Retina (tissue), 1 donor: ENCODE measurements at regions not wholly inside any gene's neighbourhood (a gene's known extent, or its start where the extent isn't known, plus 50 kb on each side); places are given as distances from the start of the nearest gene placed in this dataset.

Experiments
- DNase-seq: peaks from one replicate; pipeline ENCODE4 v3.0.0-alpha.2; 2016

- no peak for DNase-seq
Observed at GRCh38 chr11:131122448-131122847, 206.2 kb upstream of the SNX19 start.

- no peak for DNase-seq
Observed at GRCh38 chr11:131129474-131129873, 213.2 kb upstream of the SNX19 start.

GRCh38 chr11:131135611-131136010 lies 219.3 kb upstream of the SNX19 start:
- DNase-seq = no peak

- DNase-seq = no peak
Observed at GRCh38 chr11:131136486-131136885, 220.2 kb upstream of the SNX19 start.

GRCh38 chr11:131137046-131137445 lies 220.8 kb upstream of the SNX19 start:
- DNase-seq = no peak

- no peak for DNase-seq
Observed at GRCh38 chr11:131138731-131139130, 222.5 kb upstream of the SNX19 start.

DNA sequence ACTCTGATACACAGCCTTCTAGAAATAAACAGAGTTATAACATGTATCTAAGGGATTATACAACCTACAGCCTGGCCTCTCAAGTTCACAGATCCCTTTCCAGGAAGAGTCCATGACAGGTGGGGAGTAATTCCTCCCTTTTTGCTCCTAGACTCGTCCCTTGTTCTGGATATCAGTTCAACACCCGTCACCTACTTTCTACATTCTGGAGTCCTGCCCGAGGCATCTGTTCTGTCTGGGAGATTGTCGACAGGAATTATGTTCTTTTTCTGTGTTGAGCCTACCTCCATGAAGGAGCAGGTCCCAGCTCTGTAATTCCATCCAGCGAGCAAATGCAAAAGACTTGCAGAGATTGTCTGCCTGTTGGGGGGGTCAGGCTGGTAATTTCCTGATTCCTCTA lies 224.6 kb upstream of the NTM start:
- no peak for DNase-seq

- DNase-seq = no peak
Observed at GRCh38 chr11:131146827-131147490, 223.5 kb upstream of the NTM start.

DNA sequence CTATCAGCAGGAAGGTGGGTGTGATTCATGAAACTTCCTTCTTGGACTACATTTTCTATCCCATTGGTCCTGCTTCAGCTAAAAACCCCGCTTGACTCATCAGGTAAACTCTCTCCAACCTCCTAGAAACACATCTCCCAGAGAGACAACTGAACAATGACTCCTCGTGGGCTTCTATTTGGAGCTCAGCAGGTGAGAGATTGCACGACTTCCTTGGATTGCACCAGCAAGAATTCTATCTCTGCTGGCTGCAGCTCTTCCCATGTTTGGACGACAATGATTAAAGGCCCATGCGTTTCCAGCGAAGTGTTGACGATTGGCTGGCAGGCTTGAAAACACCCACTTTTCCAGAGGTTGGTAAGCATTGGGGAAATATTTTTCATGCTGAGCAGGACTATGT lies 216.1 kb upstream of the NTM start:
- no peak for DNase-seq

- no peak for DNase-seq
Observed at GRCh38 chr11:131157678-131158077, 212.7 kb upstream of the NTM start.

DNA sequence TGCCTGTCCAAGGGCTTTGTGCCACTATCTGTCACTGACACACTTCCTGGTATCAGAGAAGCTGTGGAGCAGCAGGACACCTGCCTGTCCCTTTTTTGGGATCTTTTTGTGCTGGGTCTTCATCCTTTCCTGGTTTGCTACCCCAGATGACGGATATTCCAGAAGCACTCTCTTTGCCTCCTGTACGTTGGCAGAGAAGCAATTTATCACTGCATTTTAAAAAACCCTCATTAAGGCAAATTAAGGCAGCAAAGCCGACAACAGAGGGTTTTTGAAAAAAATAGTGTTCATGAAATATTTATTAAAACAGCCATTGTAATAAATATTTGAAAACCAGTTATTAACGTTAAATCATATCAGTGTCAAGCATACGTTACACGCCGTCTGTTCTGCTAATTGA lies 209.6 kb upstream of the NTM start:
- no peak for DNase-seq

DNA sequence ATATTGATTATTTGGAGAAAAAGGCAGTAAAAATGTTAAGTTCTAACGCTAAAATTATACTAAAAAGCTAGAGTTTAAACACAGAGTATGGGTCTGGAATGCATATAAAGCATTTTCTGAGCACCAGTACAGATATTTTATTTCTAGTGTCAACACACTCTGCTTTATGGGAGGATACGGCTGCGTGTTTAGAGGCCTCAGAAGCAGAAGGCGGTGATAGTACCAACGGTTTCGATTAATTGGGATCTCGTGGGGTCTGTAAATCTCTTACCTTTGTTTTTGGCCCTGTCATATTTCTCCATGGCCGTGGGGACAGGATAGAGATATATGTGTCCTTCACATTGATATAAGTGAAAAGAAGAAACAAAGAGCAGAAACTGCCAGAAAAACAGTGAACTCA lies 206.8 kb upstream of the NTM start:
- DNase-seq = no peak

- no peak for DNase-seq
Observed at GRCh38 chr11:131165036-131165435, 205.4 kb upstream of the NTM start.

GRCh38 chr11:131168839-131169713 lies 201.3 kb upstream of the NTM start:
- DNase-seq = no peak

GRCh38 chr11:131172011-131172410 lies 198.4 kb upstream of the NTM start:
- DNase-seq = no peak

GRCh38 chr11:131178020-131178419 lies 192.4 kb upstream of the NTM start:
- DNase-seq = no peak

DNA sequence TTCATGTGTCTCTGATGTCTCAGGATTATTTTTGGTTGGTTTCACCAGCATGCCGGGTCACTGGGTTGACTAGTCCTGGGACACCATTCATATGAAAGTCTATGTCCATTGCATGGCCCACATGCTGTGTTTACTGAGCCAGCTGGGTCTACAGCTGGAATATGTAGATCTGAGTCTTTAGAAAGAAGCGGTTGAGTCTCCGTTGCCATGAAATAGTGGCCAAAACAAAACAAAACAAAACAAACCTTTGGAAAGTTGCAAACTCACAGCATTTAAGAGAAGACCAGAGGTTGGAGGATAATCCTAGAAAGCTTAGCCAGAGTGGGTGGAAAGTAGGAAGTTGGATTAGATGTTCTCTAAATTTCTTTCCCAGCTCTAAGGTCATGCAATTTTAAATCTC lies 191.8 kb upstream of the NTM start:
- DNase-seq = no peak

DNA sequence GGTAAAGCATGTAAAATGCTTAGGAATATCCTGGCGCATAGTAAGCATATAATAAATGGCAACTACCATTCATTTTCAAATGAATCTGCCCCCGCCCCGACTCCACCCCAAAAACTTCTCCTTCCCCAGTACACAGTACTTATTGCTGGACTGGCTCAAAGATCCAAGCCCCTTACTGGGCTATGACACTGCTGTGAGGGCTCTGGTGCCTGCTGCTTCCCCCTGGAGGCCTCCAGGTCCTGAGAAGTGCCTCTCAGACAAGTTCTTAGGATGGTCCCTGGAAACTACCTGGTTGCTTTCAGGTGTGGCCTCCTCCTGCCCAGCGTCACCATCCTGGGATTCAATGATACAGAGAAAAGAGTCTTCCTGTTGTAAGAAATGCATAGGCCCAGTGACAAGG lies 190.6 kb upstream of the NTM start:
- DNase-seq = no peak

DNA sequence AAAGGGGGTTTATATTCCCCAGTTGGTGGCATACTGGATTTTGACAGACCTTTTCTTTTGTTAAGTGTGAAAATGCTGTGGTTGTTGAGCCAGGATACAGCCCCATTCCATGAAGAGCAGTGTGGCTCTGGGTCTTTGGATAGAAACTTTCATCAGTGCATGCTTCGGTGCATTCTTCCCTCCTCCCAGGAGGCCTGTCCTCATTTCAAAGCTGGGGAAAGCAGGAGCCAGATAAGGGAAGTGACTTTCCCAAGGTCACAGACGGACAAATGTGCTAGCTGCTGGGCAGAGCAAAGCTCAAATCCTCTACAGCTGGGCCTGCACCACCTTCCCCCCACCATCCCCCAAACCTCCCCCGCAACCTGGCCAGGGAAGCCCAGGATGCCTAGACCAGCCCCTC lies 184.5 kb upstream of the NTM start:
- DNase-seq = no peak

DNA sequence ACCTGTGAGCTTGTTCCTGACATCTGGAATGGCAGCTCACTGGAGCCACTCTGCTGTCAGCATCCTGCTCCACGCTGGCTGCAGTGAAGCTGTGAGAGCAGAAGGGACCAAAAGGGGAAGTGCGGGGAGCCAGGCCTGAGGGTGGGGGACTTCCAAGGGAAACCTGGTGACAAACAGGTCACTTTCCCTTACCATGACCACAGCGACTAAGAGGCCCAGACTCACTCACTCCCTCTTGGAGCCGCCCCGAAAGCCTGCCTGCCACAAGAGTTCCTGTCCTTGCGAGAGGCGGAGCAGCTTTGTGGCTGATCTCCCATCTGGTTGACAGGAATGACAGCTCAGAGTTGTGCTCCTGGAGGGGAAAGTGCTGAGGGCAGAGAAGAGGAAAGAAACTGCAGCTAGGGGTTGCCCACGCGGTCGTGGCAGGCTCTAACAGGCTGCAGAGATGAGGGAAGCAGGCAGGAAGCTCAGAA lies 183.8 kb upstream of the NTM start:
- peak; percentile 61 for DNase-seq

DNA sequence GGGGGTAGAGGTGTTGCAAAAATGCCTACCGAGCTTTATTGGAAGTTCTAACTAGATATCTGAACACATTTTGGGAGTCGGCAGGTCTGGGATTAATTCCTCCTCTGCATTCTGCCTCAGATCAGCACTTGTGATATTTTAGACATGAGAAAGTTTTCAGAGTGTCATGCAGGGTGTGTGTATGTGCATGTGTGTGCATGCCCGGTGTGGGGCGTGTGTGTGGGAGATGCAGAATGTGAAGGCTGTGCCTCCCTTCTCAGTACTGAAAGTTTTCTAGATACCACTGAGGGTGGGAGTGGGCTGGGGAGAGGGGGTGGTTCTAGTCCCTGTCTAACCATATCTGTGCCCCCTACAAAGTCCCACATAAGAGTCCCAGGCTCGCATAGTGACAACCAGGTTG lies 180.0 kb upstream of the NTM start:
- no peak for DNase-seq

- no peak for DNase-seq
Observed at GRCh38 chr11:131191606-131192005, 178.8 kb upstream of the NTM start.

- no peak for DNase-seq
Observed at GRCh38 chr11:131192628-131193027, 177.8 kb upstream of the NTM start.

DNA sequence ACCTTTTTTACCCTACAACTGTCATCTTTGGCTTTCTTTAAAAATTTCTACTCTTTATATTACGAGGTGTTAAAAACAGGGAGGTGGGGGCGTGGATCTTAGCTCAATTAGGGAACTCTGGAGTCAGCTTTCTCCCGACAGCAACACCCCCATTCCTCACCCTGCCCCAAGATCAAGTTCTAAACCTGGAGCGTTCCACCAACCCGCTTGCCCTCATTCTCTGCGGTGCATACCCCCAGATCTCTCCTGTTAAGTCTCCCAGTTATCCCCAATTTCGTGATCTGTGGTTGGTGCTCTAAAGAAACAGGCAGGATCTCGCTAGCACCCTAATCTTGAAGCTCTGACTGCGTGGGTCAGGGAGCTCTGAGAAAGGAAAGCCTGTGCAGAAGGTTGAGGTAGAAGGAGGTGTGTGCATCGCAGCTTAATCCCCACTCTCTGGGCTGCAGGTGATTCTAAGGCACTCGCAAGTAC lies 177.3 kb upstream of the NTM start:
- DNase-seq = no peak
